DOHH2 (cell line): ENCODE measurements at regions not wholly inside any gene's neighbourhood (a gene's known extent, or its start where the extent isn't known, plus 50 kb on each side); places are given as distances from the start of the nearest gene placed in this dataset.

Experiments used
- CTCF ChIP-seq: fragments of 200-600 bp; sonication (generic); IDR thresholded peaks from one replicate; pipeline ENCODE4 v1.5.1; 2014; ENCODE audit warnings: antibody characterized with exemption, mild to moderate bottlenecking, low read depth, low read length; ENCODE audit not compliant: poor library complexity, severe bottlenecking
- EZH2phosphoT487 ChIP-seq: fragments of 200-600 bp; sonication (generic); IDR thresholded peaks from 2 replicates; pipeline ENCODE4 v1.6.1; 2017; ENCODE audit warnings: borderline replicate concordance, mild to moderate bottlenecking, antibody characterized with exemption, low read length, moderate library complexity, mixed read lengths

- TF ChIP-seq CTCF = peak; percentile 81
- TF ChIP-seq EZH2phosphoT487 = no peak
Observed at GRCh38 chr4:129641179-129641578, 545.2 kb downstream of the C4orf33 start.
